ENCODE measurements at regions not wholly inside any gene's neighbourhood (a gene's known extent, or its start where the extent isn't known, plus 50 kb on each side); places are given as distances from the start of the nearest gene placed in this dataset.

DNA sequence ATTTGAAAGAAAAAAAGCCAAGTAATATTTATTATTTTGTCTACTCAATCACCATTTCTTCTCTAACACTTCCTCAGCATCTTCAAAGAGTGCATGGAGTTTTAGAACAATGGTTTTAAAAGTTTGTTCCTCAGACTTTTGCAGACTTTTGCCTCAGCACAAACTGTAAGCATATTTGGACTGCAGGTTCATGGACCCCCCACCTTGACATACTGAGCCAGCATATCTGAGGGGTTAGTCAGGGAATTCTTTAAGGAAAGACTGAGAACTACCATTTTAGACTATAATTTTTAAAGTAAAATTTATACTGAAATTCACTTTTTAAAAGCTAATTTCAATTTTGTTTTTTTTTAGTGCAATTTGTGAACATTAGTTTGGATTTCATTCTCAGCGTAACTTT lies 1676.8 kb upstream of the PCDH20 start:
- TF ChIP-seq, protein P1, sequence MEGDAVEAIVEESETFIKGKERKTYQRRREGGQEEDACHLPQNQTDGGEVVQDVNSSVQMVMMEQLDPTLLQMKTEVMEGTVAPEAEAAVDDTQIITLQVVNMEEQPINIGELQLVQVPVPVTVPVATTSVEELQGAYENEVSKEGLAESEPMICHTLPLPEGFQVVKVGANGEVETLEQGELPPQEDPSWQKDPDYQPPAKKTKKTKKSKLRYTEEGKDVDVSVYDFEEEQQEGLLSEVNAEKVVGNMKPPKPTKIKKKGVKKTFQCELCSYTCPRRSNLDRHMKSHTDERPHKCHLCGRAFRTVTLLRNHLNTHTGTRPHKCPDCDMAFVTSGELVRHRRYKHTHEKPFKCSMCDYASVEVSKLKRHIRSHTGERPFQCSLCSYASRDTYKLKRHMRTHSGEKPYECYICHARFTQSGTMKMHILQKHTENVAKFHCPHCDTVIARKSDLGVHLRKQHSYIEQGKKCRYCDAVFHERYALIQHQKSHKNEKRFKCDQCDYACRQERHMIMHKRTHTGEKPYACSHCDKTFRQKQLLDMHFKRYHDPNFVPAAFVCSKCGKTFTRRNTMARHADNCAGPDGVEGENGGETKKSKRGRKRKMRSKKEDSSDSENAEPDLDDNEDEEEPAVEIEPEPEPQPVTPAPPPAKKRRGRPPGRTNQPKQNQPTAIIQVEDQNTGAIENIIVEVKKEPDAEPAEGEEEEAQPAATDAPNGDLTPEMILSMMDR (IDR thresholded peaks at IDR 0.05; ENCODE audit: extremely low read depth in 1 of 2, insufficient read depth in 1 of 2, low read depth in 1 of 2, low read length in 2 of 2) = no peak
- no peak for TF ChIP-seq POLR2A (IDR thresholded peaks at IDR 0.05; ENCODE audit: low read depth, low read length)
- no peak for TF ChIP-seq POLR2AphosphoS5 (IDR thresholded peaks at IDR 0.05; ENCODE audit: insufficient read depth, low read depth, low read length)
- no peak for TF ChIP-seq EZH2 (IDR thresholded peaks at IDR 0.05; ENCODE audit: borderline replicate concordance, low read depth, low read length, severe bottlenecking)
- TF ChIP-seq, protein P2, sequence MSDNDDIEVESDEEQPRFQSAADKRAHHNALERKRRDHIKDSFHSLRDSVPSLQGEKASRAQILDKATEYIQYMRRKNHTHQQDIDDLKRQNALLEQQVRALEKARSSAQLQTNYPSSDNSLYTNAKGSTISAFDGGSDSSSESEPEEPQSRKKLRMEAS (IDR thresholded peaks at IDR 0.05; ENCODE audit: insufficient read depth, insufficient read length) = no peak
- TF ChIP-seq JUN (IDR thresholded peaks at IDR 0.05; ENCODE audit: borderline replicate concordance, insufficient read depth, insufficient read length, low read depth) = no peak
- no peak for TF ChIP-seq MYC (IDR thresholded peaks at IDR 0.05; ENCODE audit: low read depth, low read length)
- TF ChIP-seq GATA2 (IDR thresholded peaks at IDR 0.05; ENCODE audit: insufficient read depth, insufficient read length, low read depth, low read length) = no peak
- no peak for TF ChIP-seq FOS (IDR thresholded peaks at IDR 0.05; ENCODE audit: borderline replicate concordance, insufficient read depth, low read length)

Measured in endothelial cell of umbilical vein (primary cell).